RWPE1 (cell line): ENCODE measurements at regions not wholly inside any gene's neighbourhood (a gene's known extent, or its start where the extent isn't known, plus 50 kb on each side); places are given as distances from the start of the nearest gene placed in this dataset.
A peak's percentile ranks its signal among the peaks of the same experiment; 100 is the strongest.

Experiments
- CTCF ChIA-PET: fragments of 350-600 bp; sonication (Branson Sonifier 250); formaldehyde crosslinking; extraction: SDS; loops from one replicate; lab custom pipeline; 2021; lab: Yijun Ruan, JAX
- POLR2A ChIA-PET: fragments of 400-600 bp; formaldehyde crosslinking; extraction: SDS; loops from one replicate; lab custom pipeline; 2020; ENCODE audit warnings: antibody characterized with exemption; ENCODE audit not compliant: low non-redundant PET; lab: Yijun Ruan, JAX
- DNase-seq: peaks from one replicate; pipeline ENCODE4 v3.0.0; 2012; ENCODE audit warnings: low spot score
- H3K27ac ChIP-seq: fragments of 450-650 bp; 2 replicates; pipeline ENCODE4 v1.5.1; 2017
- CTCF ChIP-seq: fragments of 450-650 bp; conservative IDR thresholded peaks from 2 replicates; pipeline ENCODE4 v1.5.1; 2017; ENCODE audit warnings: low read depth, mild to moderate bottlenecking

GRCh38 chr2:6760132-6760531 is 105.6 kb downstream of the CMPK2 start:
- no peak for DNase-seq
- TF ChIP-seq CTCF: no peak
- no peak overlapping the region for H3K27ac ChIP-seq
- ChIA-PET CTCF (interaction anchor here (0.6 kb wide), 1 partner anchor 39 kb away, joined by 3 read pairs; no protein-coding TSS in a partner anchor), POLR2A (no interaction called here)

GRCh38 chr2:6764968-6765723 is 100.6 kb downstream of the CMPK2 start:
- DNase-seq: no peak
- POLR2A ChIA-PET: no interaction called here
- no peak for TF ChIP-seq CTCF
- no peak overlapping the region for H3K27ac ChIP-seq
- CTCF ChIA-PET: no interaction called here

GRCh38 chr2:6769346-6769745 is 96.4 kb downstream of the CMPK2 start:
- H3K27ac ChIP-seq: no peak overlapping the region
- ChIA-PET POLR2A (no interaction called here), CTCF (no interaction called here)
- no peak for TF ChIP-seq CTCF
- DNase-seq: no peak

- POLR2A ChIA-PET: no interaction called here
These were observed 95.7 kb downstream of the CMPK2 start for GRCh38 chr2:6770006-6770405.

GRCh38 chr2:6771634-6772611 is 93.8 kb downstream of the CMPK2 start:
- ChIA-PET POLR2A (no interaction called here), CTCF (interaction anchor here (0.6 to 1.4 kb wide), 3 partner anchors 15 to 628 kb away, joined by 3 to 5 read pairs (median 3); no protein-coding TSS in a partner anchor)
- no peak overlapping the region for H3K27ac ChIP-seq
- no peak for TF ChIP-seq CTCF
- DNase-seq: no peak

More at GRCh38 chr2:6770006-6770405, 95.7 kb downstream of the CMPK2 start:
- CTCF ChIA-PET: no interaction called here
- no peak for TF ChIP-seq CTCF
- H3K27ac ChIP-seq: no peak overlapping the region
- no peak for DNase-seq

- ChIA-PET POLR2A (no interaction called here), CTCF (interaction anchor here (0.6 to 1.4 kb wide), 5 partner anchors 18 to 1501 kb away, joined by 3 read pairs; no protein-coding TSS in a partner anchor)
- peak; percentile 45 for DNase-seq
- no peak overlapping the region for H3K27ac ChIP-seq
- TF ChIP-seq CTCF: peak; percentile 84
These were observed 92.6 kb downstream of the CMPK2 start for GRCh38 chr2:6773007-6773693.
